Stimulated activated CD8-positive, alpha-beta memory T cell treated with anti-CD3 and anti-CD28 coated beads, Interleukin-15, amount 100 ng/mL, for 48 hours (primary cell): ENCODE measurements at regions not wholly inside any gene's neighbourhood (a gene's known extent, or its start where the extent isn't known, plus 50 kb on each side); places are given as distances from the start of the nearest gene placed in this dataset.
"Not testable (repeated sequence)": the region's sequence is repeated elsewhere in the genome, so short reads cannot be mapped to it uniquely, and the experiment has no call there.

Source experiments
- DNase-seq, 2 donors: peaks; one replicate each; pipeline ENCODE4 v3.0.0-alpha.2; 2020; ENCODE audit warnings: low read depth in 2 of 2

GRCh38 chr3:189375532-189375931 lies 203.8 kb downstream of the TPRG1 start:
- DNase-seq, result no peak

GRCh38 chr3:189383630-189384029 lies 211.9 kb downstream of the TPRG1 start:
- no peak for DNase-seq

GRCh38 chr3:189385880-189386279 lies 214.1 kb downstream of the TPRG1 start:
- DNase-seq, result not testable (repeated sequence)

GRCh38 chr3:189386739-189387138 lies 215.0 kb downstream of the TPRG1 start:
- no peak for DNase-seq

GRCh38 chr3:189389346-189389745 lies 217.6 kb downstream of the TPRG1 start:
- DNase-seq, result no peak

- DNase-seq, result no peak
Measured at GRCh38 chr3:189393598-189393997, 221.8 kb downstream of the TPRG1 start.

GRCh38 chr3:189394599-189395121 lies 222.9 kb downstream of the TPRG1 start:
- no peak for DNase-seq

- DNase-seq, result no peak
Measured at GRCh38 chr3:189395825-189396224, 224.1 kb downstream of the TPRG1 start.

GRCh38 chr3:189398656-189399055 lies 226.9 kb downstream of the TPRG1 start:
- no peak for DNase-seq

- no peak for DNase-seq
Measured at GRCh38 chr3:189401196-189401595, 229.4 kb downstream of the TPRG1 start.

GRCh38 chr3:189403194-189403593 lies 228.0 kb upstream of the TP63 start:
- DNase-seq, result no peak

GRCh38 chr3:189404024-189404423 lies 227.2 kb upstream of the TP63 start:
- DNase-seq, result no peak

GRCh38 chr3:189404797-189405484 lies 226.2 kb upstream of the TP63 start:
- no peak for DNase-seq

GRCh38 chr3:189406148-189406547 lies 225.0 kb upstream of the TP63 start:
- no peak for DNase-seq

- no peak for DNase-seq
Measured at GRCh38 chr3:189410522-189410921, 220.7 kb upstream of the TP63 start.

GRCh38 chr3:189419038-189419437 lies 212.2 kb upstream of the TP63 start:
- DNase-seq, result no peak

GRCh38 chr3:189419683-189420082 lies 211.5 kb upstream of the TP63 start:
- DNase-seq, result no peak

- no peak for DNase-seq
Measured at GRCh38 chr3:189424922-189425321, 206.3 kb upstream of the TP63 start.

- DNase-seq, result no peak
Measured at GRCh38 chr3:189429019-189429418, 202.2 kb upstream of the TP63 start.

- no peak for DNase-seq
Measured at GRCh38 chr3:189430166-189430565, 201.0 kb upstream of the TP63 start.

- not testable (repeated sequence) for DNase-seq
Measured at GRCh38 chr3:189442257-189442656, 188.9 kb upstream of the TP63 start.

- no peak for DNase-seq
Measured at GRCh38 chr3:189446959-189447560, 184.1 kb upstream of the TP63 start.

- no peak for DNase-seq
Measured at GRCh38 chr3:189449084-189449483, 182.1 kb upstream of the TP63 start.
